Ishikawa (cell line): ENCODE measurements at regions not wholly inside any gene's neighbourhood (a gene's known extent, or its start where the extent isn't known, plus 50 kb on each side); places are given as distances from the start of the nearest gene placed in this dataset.

Experiments used
- CEBPB ChIP-seq: IDR thresholded peaks from 2 replicates; pipeline ENCODE4 v1.6.1; 2012
- CREB1 ChIP-seq: IDR thresholded peaks from 2 replicates; pipeline ENCODE4 v1.6.1; 2012; ENCODE audit warnings: low read depth
- EP300 ChIP-seq: IDR thresholded peaks from 2 replicates; pipeline ENCODE4 v1.6.1; 2012; ENCODE audit warnings: borderline replicate concordance
- FOXM1 ChIP-seq: IDR thresholded peaks from 2 replicates; pipeline ENCODE4 v1.6.1; 2012; ENCODE audit warnings: low read depth, borderline replicate concordance
- RAD21 ChIP-seq: IDR thresholded peaks from 2 replicates; pipeline ENCODE4 v1.6.1; 2012; ENCODE audit warnings: low read depth
- TAF1 ChIP-seq: IDR thresholded peaks from 2 replicates; pipeline ENCODE4 v1.6.1; 2012; ENCODE audit warnings: low read depth, mild to moderate bottlenecking
- TEAD4 ChIP-seq: IDR thresholded peaks from 2 replicates; pipeline ENCODE4 v1.6.1; 2012
- YY1 ChIP-seq: IDR thresholded peaks from 2 replicates; pipeline ENCODE4 v1.6.1; 2012; ENCODE audit warnings: low read depth
- ZBTB7A ChIP-seq: IDR thresholded peaks from 2 replicates; pipeline ENCODE4 v1.6.1; 2012; ENCODE audit warnings: low read depth
- TF ChIP-seq, protein P1 (sequence below): IDR thresholded peaks from 2 replicates; pipeline ENCODE4 v1.6.1; 2012; ENCODE audit warnings: low read depth, mild to moderate bottlenecking
- TF ChIP-seq, protein P2 (sequence below): IDR thresholded peaks from 2 replicates; pipeline ENCODE4 v1.6.1; 2012

DNA sequence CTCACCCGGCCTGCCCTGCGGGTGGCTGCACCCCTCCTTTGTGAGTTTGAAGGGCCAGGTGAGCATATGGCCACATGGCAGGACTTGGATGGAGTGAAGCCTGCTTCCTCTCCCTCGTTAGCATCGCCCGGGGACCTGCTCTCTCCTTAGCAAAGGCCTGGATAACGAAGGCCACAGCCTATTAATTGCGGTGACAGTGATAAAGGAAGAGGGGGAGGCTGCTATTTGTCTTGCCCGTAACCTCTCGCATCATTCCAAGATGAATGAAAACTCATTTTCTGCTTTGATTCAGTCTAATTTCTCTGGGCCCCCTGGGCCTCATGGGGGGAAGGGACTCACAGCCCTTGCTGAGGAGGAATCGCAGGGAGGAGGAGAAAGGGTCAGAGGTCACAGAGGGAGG, 68.5 kb upstream of the LHX1 start:
- TF ChIP-seq TAF1 (no peak), YY1 (no peak), EP300 (no peak), CEBPB (no peak), CREB1 (no peak), FOXM1 (no peak), ZBTB7A (no peak), TEAD4 (no peak), RAD21 (no peak)
- TF ChIP-seq, protein P1, sequence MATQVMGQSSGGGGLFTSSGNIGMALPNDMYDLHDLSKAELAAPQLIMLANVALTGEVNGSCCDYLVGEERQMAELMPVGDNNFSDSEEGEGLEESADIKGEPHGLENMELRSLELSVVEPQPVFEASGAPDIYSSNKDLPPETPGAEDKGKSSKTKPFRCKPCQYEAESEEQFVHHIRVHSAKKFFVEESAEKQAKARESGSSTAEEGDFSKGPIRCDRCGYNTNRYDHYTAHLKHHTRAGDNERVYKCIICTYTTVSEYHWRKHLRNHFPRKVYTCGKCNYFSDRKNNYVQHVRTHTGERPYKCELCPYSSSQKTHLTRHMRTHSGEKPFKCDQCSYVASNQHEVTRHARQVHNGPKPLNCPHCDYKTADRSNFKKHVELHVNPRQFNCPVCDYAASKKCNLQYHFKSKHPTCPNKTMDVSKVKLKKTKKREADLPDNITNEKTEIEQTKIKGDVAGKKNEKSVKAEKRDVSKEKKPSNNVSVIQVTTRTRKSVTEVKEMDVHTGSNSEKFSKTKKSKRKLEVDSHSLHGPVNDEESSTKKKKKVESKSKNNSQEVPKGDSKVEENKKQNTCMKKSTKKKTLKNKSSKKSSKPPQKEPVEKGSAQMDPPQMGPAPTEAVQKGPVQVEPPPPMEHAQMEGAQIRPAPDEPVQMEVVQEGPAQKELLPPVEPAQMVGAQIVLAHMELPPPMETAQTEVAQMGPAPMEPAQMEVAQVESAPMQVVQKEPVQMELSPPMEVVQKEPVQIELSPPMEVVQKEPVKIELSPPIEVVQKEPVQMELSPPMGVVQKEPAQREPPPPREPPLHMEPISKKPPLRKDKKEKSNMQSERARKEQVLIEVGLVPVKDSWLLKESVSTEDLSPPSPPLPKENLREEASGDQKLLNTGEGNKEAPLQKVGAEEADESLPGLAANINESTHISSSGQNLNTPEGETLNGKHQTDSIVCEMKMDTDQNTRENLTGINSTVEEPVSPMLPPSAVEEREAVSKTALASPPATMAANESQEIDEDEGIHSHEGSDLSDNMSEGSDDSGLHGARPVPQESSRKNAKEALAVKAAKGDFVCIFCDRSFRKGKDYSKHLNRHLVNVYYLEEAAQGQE: no peak
- TF ChIP-seq, protein P2, sequence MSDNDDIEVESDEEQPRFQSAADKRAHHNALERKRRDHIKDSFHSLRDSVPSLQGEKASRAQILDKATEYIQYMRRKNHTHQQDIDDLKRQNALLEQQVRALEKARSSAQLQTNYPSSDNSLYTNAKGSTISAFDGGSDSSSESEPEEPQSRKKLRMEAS: no peak
